Right lobe of liver (tissue), 6 donors: ENCODE measurements at regions not wholly inside any gene's neighbourhood (a gene's known extent, or its start where the extent isn't known, plus 50 kb on each side); places are given as distances from the start of the nearest gene placed in this dataset.

Experiments used
- ATAC-seq, 4 donors: fragments of 200-7000 bp; cut with Tn5 transposase; one replicate each; pipeline ENCODE4 v1.9.1; 2020; ENCODE audit warnings: mild to moderate bottlenecking in 4 of 4, moderate library complexity in 4 of 4
- DNase-seq, 3 donors: peaks; one replicate each; pipeline ENCODE4 v3.0.0-alpha.2; 2020
- H3K27ac ChIP-seq, 3 donors: fragments of 200-600 bp; one replicate each; pipeline ENCODE4 v1.8.0; 2022
- H3K27me3 ChIP-seq, 2 donors: fragments of 200-600 bp; one replicate each; pipeline ENCODE4 v1.8.0; 2022
- H3K36me3 ChIP-seq, 4 donors: fragments of 200-600 bp; sonication (generic) in 1 of 4; one replicate each; pipeline versions ENCODE4 v1.5.1 to v1.8.0; 2017 to 2022; ENCODE audit warnings: control low read depth in 1 of 4
- H3K4me1 ChIP-seq, 4 donors: fragments of 200-600 bp; sonication (generic) in 1 of 4; one replicate each; pipeline versions ENCODE4 v1.5.1 to v1.8.0; 2017 to 2022; ENCODE audit warnings: control low read depth in 1 of 4
- H3K4me3 ChIP-seq, 3 donors: fragments of 200-600 bp; one replicate each; pipeline ENCODE4 v1.8.0; 2022
- H3K9me3 ChIP-seq, 4 donors: fragments of 200-600 bp; sonication (generic) in 1 of 4; one replicate each; pipeline versions ENCODE4 v1.5.1 to v1.8.0; 2017 to 2022; ENCODE audit warnings: control low read depth in 1 of 4
- POLR2A ChIP-seq: fragments of 450-650 bp; IDR thresholded peaks from one replicate; pipeline ENCODE4 v1.6.1; 2017; ENCODE audit warnings: antibody characterized with exemption, mild to moderate bottlenecking
- WGBS: methylation state at CpG from one replicate; pipeline ENCODE4 v1.1.6; 2018; ENCODE audit warnings: low coverage, low lambda C conversion rate; ENCODE audit not compliant: insufficient coverage; ENCODE audit errors: missing lambda C conversion rate; 5-methylcytosine and 5-hydroxymethylcytosine counted together
- intact Hi-C, 2 donors: fragments of 100-400 bp; cut with DNase I; formaldehyde crosslinking; loops; one replicate each; pipeline versions ENCODE4 v1.11.2 to v1.14.1; 2022
- TF ChIP-seq, protein P1 (sequence below), 4 donors: fragments of 200-600 bp in 3 of 4; fragments of 450-650 bp in 1 of 4; IDR thresholded peaks; one replicate each; pipeline versions ENCODE4 v1.5.1 to v1.8.0; 2016 to 2022; ENCODE audit warnings: antibody characterized with exemption in 4 of 4, mild to moderate bottlenecking in 2 of 4
- donor health status: DM: no; HTN: yes; CAD: no.
- donor health status: DM: no; HTN: no; CAD: no.
- donor health status: DM: no; HTN: no; CAD: no.
- donor health status: DM: no; HTN: yes; CAD: no.
- donor health status: DM: no; HTN: yes; CAD: no.

- Histone ChIP-seq H3K4me3 (no peak overlapping the region), H3K27me3 (no peaks in the 10 kb centered on the region), H3K9me3 (no peaks in the 10 kb centered on the region), H3K36me3 (no peaks in the 10 kb centered on the region), H3K27ac (no peak overlapping the region), H3K4me1 (no peaks in the 10 kb centered on the region)
- WGBS = 69% methylated on average over 7 of the region's 13 CpGs
- TF ChIP-seq POLR2A = no peak
- TF ChIP-seq, protein P1, sequence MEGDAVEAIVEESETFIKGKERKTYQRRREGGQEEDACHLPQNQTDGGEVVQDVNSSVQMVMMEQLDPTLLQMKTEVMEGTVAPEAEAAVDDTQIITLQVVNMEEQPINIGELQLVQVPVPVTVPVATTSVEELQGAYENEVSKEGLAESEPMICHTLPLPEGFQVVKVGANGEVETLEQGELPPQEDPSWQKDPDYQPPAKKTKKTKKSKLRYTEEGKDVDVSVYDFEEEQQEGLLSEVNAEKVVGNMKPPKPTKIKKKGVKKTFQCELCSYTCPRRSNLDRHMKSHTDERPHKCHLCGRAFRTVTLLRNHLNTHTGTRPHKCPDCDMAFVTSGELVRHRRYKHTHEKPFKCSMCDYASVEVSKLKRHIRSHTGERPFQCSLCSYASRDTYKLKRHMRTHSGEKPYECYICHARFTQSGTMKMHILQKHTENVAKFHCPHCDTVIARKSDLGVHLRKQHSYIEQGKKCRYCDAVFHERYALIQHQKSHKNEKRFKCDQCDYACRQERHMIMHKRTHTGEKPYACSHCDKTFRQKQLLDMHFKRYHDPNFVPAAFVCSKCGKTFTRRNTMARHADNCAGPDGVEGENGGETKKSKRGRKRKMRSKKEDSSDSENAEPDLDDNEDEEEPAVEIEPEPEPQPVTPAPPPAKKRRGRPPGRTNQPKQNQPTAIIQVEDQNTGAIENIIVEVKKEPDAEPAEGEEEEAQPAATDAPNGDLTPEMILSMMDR (IDR thresholded peaks at IDR 0.05) = no peak
- DNase-seq (no peak), ATAC-seq (no peak)
- intact Hi-C loops = no loop called here
These were observed 123.6 kb upstream of the CADM1 start for GRCh38 chr11:115627666-115628460.

GRCh38 chr11:115627071-115627470 lies 122.9 kb upstream of the CADM1 start:
- Histone ChIP-seq H3K27ac (no peak overlapping the region), H3K4me1 (no peaks in the 10 kb centered on the region), H3K27me3 (no peaks in the 10 kb centered on the region), H3K4me3 (no peak overlapping the region), H3K9me3 (no peaks in the 10 kb centered on the region), H3K36me3 (no peaks in the 10 kb centered on the region)
- DNase-seq (no peak), ATAC-seq (no peak)
- 75% methylated on average over 3 of the region's 3 CpGs for WGBS
- TF ChIP-seq, protein P1 (IDR thresholded peaks at IDR 0.05) = no peak
- no peak for TF ChIP-seq POLR2A
- intact Hi-C loops = no loop called here

DNA sequence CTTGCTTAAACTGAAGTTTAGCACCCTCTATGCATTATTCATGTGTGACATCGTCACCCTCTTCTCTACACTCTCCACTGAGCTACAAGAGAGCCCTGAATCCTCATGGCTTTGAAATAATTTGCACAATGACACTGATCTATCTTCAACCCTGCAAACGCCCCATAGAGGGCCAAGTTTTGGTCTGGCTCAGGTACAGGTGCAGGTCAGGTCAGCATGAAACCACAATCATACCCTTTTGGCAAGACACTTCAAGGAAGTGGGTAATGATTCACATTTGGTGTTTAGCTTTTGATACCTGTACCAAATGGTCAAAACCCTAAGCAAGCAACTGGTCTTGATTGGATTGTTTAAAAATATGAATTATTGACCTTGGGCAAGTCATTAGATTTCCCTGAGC lies 122.2 kb upstream of the CADM1 start:
- no peak overlapping the region for H3K4me3 ChIP-seq
- no peak overlapping the region for H3K27ac ChIP-seq
- H3K36me3 ChIP-seq = no peaks in the 10 kb centered on the region
- 41% methylated on average over 2 of the region's 2 CpGs for WGBS
- TF ChIP-seq, protein P1 (IDR thresholded peaks at IDR 0.05) = no peak
- TF ChIP-seq POLR2A = no peak
- H3K27me3 ChIP-seq = no peaks in the 10 kb centered on the region
- no peak for DNase-seq
- H3K4me1 ChIP-seq = no peaks in the 10 kb centered on the region
- ATAC-seq = peak; percentile 28 to 84 (median 59)
- no peaks in the 10 kb centered on the region for H3K9me3 ChIP-seq
- intact Hi-C loops = no loop called here

DNA sequence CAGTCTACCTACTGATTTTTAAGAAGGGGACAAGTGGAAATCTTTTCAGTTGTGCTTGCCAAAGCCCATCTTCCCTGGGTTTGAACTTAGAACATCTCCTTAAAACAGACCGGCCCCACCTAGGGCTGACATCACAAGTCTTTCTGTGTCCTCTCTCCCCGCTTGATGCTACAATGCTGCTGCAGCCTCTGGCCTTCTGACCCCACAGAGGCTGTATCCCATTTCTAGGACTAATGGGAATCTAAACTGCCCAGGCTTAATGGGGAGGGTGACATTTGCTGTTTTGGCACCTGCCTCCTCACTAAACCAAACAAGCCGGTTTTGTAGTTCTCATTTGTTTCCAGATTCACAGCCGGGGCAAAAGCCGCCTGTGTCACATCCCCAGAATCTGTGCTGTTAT lies 121.3 kb upstream of the CADM1 start:
- 93% methylated on average over 3 of the region's 5 CpGs for WGBS

More for the DNA sequence above, 121.3 kb upstream of the CADM1 start:
- intact Hi-C loops = no loop called here
- DNase-seq (no peak), ATAC-seq (no peak)
- Histone ChIP-seq H3K4me1 (no peaks in the 10 kb centered on the region), H3K4me3 (no peak overlapping the region), H3K36me3 (no peaks in the 10 kb centered on the region), H3K9me3 (no peaks in the 10 kb centered on the region), H3K27me3 (no peaks in the 10 kb centered on the region), H3K27ac (no peak overlapping the region)
- TF ChIP-seq, protein P1 (IDR thresholded peaks at IDR 0.05) = no peak
- no peak for TF ChIP-seq POLR2A
